Activated naive CD4-positive, alpha-beta T cell treated with anti-CD3 and anti-CD28 coated beads for 36 hours (primary cell): ENCODE measurements at regions not wholly inside any gene's neighbourhood (a gene's known extent, or its start where the extent isn't known, plus 50 kb on each side); places are given as distances from the start of the nearest gene placed in this dataset.

Experiments
- CTCF ChIA-PET: fragments of 350-600 bp; sonication (Branson Sonifier 250); formaldehyde crosslinking; loops from one replicate; lab custom pipeline; 2021; ENCODE audit warnings: antibody characterized with exemption; lab: Charles Lee
- DNase-seq: peaks from one replicate; pipeline ENCODE4 v3.0.0-alpha.2; 2020
- H3K27ac Mint-ChIP-seq: one replicate; pipeline ENCODE4 v1.8.0; 2021; ENCODE audit warnings: mild to moderate bottlenecking, mixed read lengths
- H3K27me3 Mint-ChIP-seq: one replicate; pipeline ENCODE4 v1.8.0; 2021; ENCODE audit warnings: low read depth, mixed read lengths
- H3K36me3 Mint-ChIP-seq: one replicate; pipeline ENCODE4 v1.8.0; 2021; ENCODE audit warnings: low read depth, mixed read lengths
- H3K4me1 Mint-ChIP-seq: one replicate; pipeline ENCODE4 v1.8.0; 2021; ENCODE audit warnings: low read depth, mixed read lengths
- H3K4me3 Mint-ChIP-seq: one replicate; pipeline ENCODE4 v1.8.0; 2021; ENCODE audit warnings: mild to moderate bottlenecking, moderate library complexity, mixed read lengths
- H3K9me3 Mint-ChIP-seq: one replicate; pipeline ENCODE4 v1.8.0; 2021; ENCODE audit warnings: mixed read lengths
- intact Hi-C: fragments of 100-400 bp; cut with micrococcal nuclease; formaldehyde crosslinking; loops from one replicate; pipeline ENCODE4 v1.15.1; 2023

DNA sequence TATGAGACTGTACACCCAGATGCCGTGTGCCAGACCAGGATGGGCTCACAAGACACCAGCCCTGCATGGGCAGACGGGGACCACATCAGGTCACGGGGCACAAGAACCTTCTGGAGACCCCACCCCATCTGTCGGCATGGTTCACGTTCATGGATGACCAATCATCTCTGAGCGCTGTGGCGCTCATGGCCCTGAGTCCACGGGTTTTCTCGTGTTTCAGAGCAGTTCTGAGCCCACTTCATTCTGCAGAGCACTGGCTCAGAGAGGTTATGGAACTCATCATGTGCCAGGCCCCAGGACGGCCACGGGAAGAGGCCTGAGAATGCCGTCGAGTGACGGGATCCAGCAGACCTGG lies 63.0 kb upstream of the PPARA start:
- intact Hi-C loops = no loop called here
- Mint-ChIP-seq H3K9me3 (no peaks in the 10 kb centered on the region), H3K4me3 (no peak overlapping the region), H3K36me3 (no peaks in the 10 kb centered on the region), H3K4me1 (peaks cover 5% of the 10 kb centered on the region), H3K27ac (no peak overlapping the region), H3K27me3 (no peaks in the 10 kb centered on the region)
- no peak for DNase-seq
- CTCF ChIA-PET = interaction anchor here (1.8 kb wide), 1 partner anchor 81 kb away, joined by 7 read pairs; no protein-coding TSS in a partner anchor

DNA sequence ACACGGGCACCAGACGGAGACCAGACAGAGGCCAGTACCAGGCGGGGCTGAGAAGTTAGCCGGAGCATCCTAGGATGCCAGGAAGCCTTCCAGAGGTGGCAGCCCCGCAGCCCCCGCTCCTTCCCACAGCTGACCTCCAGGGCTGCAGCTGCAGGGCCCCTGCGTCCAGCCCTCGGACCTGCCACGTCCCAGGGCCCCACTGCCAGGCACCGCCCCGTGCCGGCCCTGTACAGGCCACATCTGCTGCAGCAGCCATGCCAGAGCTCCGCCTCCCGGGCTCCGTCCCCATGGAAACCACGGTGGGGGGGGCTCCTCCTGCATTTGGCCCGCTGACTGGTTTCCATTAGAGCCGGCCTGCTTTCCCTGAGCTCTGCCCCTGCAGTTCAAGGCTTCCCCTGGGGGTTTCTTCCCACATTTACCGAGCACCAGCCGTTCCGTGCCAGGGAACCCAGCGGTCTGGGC lies 62.5 kb upstream of the PPARA start:
- H3K4me1 Mint-ChIP-seq = peaks cover 3% of the 10 kb centered on the region
- no peak overlapping the region for H3K27ac Mint-ChIP-seq
- H3K27me3 Mint-ChIP-seq = no peaks in the 10 kb centered on the region
- no peaks in the 10 kb centered on the region for H3K36me3 Mint-ChIP-seq
- CTCF ChIA-PET = interaction anchor here (1.8 kb wide), 1 partner anchor 82 kb away, joined by 7 read pairs; no protein-coding TSS in a partner anchor
- H3K4me3 Mint-ChIP-seq = no peak overlapping the region
- no peaks in the 10 kb centered on the region for H3K9me3 Mint-ChIP-seq
- intact Hi-C loops = no loop called here
- DNase-seq = no peak

DNA sequence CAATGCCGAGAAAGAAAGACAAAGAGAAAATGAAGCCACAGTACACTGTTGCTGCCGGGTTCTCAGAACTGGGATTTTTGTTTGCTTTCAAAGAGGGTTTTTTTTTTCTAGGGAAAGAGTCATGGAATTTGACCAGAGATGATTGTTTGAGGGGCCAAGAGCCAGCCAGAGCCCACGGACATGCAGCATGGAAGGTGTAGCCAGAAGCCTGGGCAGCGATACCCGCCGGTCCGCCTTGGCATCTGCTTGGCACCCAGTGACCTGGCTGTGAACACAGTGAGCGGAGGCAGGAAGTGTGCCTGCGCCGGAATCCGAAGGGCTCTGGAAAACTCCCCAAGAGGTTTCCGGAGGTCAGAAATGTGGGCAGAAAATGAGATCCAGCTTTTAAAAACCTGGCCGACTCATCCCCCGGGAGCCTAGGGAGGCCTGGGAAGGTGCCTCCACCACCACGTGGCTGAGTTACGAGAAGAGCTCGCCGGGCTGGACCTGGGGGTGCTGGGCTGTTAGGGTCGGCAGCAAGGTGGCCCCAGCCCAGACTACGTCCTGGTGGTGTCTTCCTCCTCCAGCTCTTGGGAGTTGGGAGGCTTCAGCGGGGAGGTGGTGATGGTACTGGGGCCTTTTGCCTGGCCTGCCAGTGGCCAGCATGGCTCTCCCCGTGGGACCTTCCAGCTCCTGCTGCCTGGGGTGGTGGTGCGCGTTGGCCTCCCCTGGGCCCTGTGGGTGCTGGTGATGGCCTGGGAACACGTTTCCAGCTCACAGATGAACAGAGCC lies 61.6 kb upstream of the PPARA start:
- CTCF ChIA-PET = interaction anchor here (0.6 to 1.8 kb wide), 2 partner anchors 83 to 304 kb away, joined by 3 to 7 read pairs; no protein-coding TSS in a partner anchor
- Mint-ChIP-seq H3K27ac (no peak overlapping the region), H3K4me3 (no peak overlapping the region), H3K4me1 (no peaks in the 10 kb centered on the region), H3K9me3 (no peaks in the 10 kb centered on the region), H3K36me3 (no peaks in the 10 kb centered on the region), H3K27me3 (no peaks in the 10 kb centered on the region)
- intact Hi-C loops = no loop called here
- DNase-seq = no peak

DNA sequence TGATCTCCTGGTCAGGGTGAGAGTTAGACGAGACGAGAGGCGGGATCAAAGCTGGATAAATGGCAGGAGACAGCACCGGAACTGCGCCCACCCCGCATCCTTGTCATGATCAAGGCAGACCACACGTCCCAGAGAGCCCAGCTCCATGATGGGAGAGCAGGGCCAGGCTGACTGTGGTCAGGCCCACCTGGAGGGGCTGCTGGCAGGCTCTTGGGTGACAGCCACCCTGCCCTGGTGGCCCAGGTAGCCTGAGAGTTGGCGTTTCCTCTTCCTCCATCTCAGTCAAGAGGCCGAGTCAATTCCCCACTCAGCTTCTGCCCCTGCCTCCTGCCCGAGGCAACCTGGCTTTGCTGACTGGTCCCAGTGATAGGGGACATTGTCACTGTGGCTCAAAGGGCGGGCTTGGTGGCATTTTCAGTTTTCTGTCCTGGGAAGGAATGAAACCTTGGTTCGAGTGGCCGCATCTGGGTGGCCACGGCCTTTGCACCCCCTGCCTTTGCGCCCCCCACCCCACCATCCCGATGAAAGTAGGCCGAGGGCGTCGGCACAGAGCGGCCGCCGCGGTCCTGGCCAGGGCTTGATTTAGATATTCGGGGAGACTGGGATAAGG lies 60.8 kb upstream of the PPARA start:
- Mint-ChIP-seq H3K27ac (no peak overlapping the region), H3K36me3 (no peaks in the 10 kb centered on the region), H3K4me3 (no peak overlapping the region), H3K9me3 (no peaks in the 10 kb centered on the region), H3K4me1 (no peaks in the 10 kb centered on the region), H3K27me3 (no peaks in the 10 kb centered on the region)
- no peak for DNase-seq
- intact Hi-C loops = no loop called here
- CTCF ChIA-PET = no interaction called here

DNA sequence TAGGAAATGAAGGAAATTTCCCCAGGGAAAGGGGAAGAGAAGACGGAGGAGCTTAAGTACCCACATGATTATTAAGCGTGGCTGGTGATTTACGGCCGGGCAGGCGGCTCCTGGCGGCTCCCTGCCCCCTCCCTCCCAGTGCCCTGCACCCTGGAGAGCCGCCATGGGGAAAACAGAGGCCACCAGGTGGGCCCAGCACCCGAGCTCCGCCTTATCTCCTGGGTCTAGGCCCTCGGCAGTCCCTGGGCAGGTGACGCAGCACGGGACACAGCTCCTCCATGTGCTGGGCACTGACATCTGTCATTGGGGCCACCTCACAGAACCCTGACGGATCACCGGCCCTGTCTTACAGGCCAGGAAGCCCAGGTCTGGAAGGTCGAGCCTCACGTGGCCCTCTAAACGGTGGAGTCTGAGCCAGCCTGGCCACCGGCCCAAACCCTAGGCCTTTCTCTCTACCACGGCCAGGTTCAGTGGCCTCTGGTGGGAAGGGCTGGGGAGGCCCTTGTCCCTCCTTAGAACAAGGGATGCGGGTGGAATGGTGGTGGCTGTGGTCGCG lies 60.2 kb upstream of the PPARA start:
- Mint-ChIP-seq H3K4me1 (no peaks in the 10 kb centered on the region), H3K27me3 (no peaks in the 10 kb centered on the region), H3K9me3 (no peaks in the 10 kb centered on the region), H3K4me3 (no peak overlapping the region), H3K36me3 (no peaks in the 10 kb centered on the region), H3K27ac (no peak overlapping the region)
- DNase-seq = no peak
- CTCF ChIA-PET = no interaction called here
- intact Hi-C loops = no loop called here

DNA sequence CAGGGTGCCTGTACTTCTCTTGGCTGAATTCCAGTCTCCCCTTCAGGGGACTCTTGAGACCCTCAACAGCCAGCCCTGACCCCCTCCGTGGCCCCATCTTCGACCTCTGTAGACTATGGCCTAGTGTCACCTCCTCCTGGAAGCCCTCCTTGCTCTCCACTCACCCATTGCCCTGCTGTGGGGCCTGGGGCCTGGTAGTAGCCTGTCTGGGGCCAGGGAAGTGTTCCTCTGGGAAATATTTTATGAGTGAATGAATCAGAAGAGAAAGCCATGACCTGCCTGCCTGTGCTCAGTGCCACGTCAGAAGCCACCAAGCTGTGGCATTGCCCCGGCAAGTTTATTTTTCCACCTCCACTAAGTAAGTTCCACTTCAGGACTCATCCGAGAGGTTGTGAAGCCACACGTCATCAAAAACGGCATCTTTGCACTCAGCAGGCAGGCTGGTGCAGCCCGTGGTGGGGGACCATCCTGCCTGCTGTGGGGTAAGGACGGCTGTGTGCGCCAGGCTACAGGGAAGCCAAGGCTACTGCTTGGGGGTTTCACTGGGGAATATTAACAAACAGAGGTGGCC lies 59.6 kb upstream of the PPARA start:
- Mint-ChIP-seq H3K27me3 (no peaks in the 10 kb centered on the region), H3K36me3 (no peaks in the 10 kb centered on the region), H3K4me3 (no peak overlapping the region), H3K27ac (no peak overlapping the region), H3K4me1 (no peaks in the 10 kb centered on the region), H3K9me3 (no peaks in the 10 kb centered on the region)
- no peak for DNase-seq
- intact Hi-C loops = no loop called here
- CTCF ChIA-PET = no interaction called here

DNA sequence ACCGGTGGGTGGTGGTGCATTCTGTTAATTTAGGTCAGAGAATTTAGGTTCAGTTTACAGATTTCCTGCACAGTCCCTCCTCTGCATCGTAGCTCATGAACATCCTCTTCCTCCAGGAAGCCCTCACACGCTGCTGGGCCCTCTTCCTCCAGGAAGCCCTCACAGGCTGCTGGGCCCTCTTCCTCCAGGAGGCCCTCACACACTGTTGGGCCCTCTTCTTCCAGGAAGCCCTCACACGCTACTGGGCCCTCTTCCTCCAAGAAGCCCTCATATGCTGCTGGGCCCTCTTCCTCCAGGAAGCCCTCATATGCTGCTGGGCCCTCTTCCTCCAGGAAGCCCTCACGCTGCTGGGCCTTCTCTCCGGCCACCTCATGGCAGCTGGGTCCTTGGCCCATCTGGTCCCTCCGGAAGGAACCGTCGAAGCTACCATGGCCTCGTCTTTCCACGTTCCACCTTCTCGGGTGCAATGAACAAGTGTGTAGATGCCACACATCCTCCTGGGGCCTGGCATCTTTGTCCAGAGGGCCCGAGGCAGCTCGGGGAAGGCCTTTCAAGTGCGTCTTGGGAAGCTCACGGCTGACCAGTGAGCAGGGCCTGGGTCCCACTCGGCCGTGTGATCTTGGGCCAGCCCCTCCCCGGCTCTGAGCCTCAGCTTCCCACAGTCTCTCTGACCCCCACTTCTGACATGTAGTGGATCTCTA lies 58.9 kb upstream of the PPARA start:
- Mint-ChIP-seq H3K36me3 (no peaks in the 10 kb centered on the region), H3K4me1 (no peaks in the 10 kb centered on the region), H3K4me3 (no peak overlapping the region), H3K27ac (no peak overlapping the region), H3K9me3 (no peaks in the 10 kb centered on the region), H3K27me3 (no peaks in the 10 kb centered on the region)
- no peak for DNase-seq
- intact Hi-C loops = no loop called here
- CTCF ChIA-PET = no interaction called here

DNA sequence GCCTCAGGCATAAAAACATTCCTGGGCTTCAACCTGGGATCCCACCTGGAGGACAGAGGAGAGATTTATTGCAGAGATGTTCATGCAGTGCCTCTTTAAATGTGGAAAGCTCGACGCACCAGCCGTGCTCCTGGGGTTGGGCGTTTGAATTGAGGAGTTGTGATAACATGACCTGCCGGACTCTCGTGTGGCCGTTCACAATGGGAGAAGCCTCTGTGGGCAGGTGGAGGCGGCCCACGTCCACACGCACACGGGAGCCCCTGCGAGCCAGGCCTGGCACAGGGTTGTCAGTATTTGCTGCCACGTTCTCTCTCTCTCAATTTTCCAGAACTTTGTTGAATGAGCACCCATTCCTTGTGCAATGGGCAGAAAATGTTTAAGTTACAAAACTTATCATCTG lies 58.3 kb upstream of the PPARA start:
- Mint-ChIP-seq H3K4me1 (no peaks in the 10 kb centered on the region), H3K4me3 (no peak overlapping the region), H3K27me3 (no peaks in the 10 kb centered on the region), H3K36me3 (no peaks in the 10 kb centered on the region), H3K9me3 (no peaks in the 10 kb centered on the region), H3K27ac (no peak overlapping the region)
- no peak for DNase-seq
- CTCF ChIA-PET = no interaction called here
- intact Hi-C loops = no loop called here

DNA sequence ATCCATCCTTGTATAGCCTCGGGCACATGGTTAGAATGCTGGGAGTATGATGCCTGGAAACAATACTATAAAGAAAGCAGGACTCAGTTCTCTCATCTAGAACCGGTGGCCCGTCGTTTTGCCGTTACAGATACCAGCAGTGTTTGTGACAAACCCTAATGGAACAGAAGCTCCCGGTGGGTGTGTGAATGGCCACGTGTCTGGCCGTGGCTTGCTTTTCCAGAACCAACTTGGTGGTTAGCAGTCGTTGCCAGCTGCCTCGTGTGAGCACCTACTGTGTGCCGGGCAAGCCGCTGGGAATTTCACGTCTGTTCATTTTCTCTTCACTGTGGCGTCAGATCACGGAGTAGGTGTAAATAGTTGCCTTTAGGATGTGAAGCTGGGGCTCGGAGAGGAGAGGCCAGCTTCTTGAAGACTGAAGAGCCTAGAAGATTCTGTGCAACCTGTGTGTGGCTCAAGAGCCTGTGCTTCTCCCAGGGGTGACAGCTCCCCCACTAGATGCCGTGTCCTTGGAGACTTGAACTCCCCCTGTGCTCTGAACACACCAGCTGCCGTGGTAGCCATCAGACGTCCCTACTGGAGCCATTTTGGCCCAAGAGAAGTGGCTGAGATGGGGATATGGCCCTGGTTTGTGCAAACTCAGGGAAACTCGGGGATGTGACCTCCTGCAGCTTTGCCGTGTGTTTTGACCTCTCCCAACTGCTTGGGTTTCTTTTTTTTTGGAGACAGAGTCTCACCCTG lies 57.5 kb upstream of the PPARA start:
- no peak overlapping the region for H3K27ac Mint-ChIP-seq
- H3K36me3 Mint-ChIP-seq = no peaks in the 10 kb centered on the region
- DNase-seq = no peak
- no peak overlapping the region for H3K4me3 Mint-ChIP-seq
- no peaks in the 10 kb centered on the region for H3K27me3 Mint-ChIP-seq
- H3K9me3 Mint-ChIP-seq = no peaks in the 10 kb centered on the region
- CTCF ChIA-PET = interaction anchor here (0.6 to 0.7 kb wide), 3 partner anchors 23 to 542 kb away, joined by 3 to 4 read pairs (median 3); no protein-coding TSS in a partner anchor
- H3K4me1 Mint-ChIP-seq = no peaks in the 10 kb centered on the region
- intact Hi-C loops = no loop called here

DNA sequence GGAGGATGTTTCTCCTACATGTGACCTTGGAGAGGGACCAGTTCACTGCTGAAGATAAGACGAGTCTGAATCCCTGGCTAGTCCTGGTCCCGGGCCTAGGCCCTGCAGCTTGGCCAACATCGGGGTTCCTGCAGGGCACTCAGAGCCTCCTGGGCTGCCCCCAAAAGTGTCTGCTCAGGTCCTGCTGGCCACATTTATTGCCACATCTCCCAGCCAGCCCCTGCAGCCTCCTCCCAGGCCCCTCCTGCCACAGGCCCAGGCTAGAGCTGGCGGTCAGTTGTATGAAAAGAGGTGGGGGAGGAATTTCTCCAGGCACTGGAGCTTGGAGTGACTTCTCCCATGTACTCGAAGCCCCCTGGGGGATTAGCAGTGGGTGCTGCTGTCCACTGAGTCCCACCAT lies 56.5 kb upstream of the PPARA start:
- Mint-ChIP-seq H3K27ac (no peak overlapping the region), H3K36me3 (no peaks in the 10 kb centered on the region), H3K4me3 (no peak overlapping the region), H3K4me1 (no peaks in the 10 kb centered on the region), H3K27me3 (no peaks in the 10 kb centered on the region), H3K9me3 (no peaks in the 10 kb centered on the region)
- CTCF ChIA-PET = no interaction called here
- intact Hi-C loops = no loop called here
- DNase-seq = no peak

DNA sequence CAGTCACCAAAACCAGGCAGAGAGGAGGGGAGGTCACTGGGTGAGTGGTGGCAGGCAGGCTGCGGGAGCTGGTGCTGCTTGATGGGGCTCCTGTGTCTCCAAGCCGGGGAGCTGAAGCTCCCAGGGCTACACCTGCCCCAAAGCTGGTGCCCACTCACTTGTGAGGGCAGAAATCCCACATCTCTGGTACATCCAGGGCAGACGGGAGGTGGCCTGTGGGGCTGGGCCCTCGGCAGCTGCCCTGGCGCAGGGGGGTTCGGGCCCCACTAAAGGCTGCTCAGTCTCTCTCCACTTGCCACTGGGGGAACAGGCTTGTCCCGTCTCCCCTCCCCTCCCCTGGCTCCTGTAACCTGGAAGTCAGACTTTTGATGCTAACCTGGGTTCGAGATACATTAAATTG lies 55.6 kb upstream of the PPARA start:
- H3K4me3 Mint-ChIP-seq = no peak overlapping the region
- no peak for DNase-seq
- H3K27ac Mint-ChIP-seq = no peak overlapping the region
- no peaks in the 10 kb centered on the region for H3K36me3 Mint-ChIP-seq
- H3K9me3 Mint-ChIP-seq = no peaks in the 10 kb centered on the region
- intact Hi-C loops = no loop called here
- H3K4me1 Mint-ChIP-seq = no peaks in the 10 kb centered on the region
- no peaks in the 10 kb centered on the region for H3K27me3 Mint-ChIP-seq
- CTCF ChIA-PET = no interaction called here

DNA sequence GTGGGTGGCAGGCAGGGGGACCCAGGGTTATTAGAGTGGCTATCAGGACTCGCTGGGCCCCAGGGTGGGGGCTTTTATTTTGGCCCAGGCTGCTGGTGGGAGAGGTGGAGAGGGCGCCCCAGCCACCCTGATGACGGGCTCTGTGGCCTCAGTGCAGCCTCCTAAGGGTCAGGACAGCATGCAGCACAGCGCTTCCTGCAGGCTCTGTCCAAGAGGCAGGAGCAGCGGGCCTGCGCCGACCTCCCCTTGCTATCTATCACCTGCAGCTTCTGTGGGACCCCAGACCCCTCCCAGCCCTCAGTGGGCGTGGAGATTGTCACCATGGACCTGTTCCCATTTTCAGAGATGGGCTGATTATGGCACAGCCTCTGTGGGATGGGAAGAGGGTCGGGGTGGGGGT lies 54.3 kb upstream of the PPARA start:
- H3K27me3 Mint-ChIP-seq = no peaks in the 10 kb centered on the region
- no peaks in the 10 kb centered on the region for H3K36me3 Mint-ChIP-seq
- H3K27ac Mint-ChIP-seq = no peak overlapping the region
- CTCF ChIA-PET = no interaction called here
- H3K4me1 Mint-ChIP-seq = no peaks in the 10 kb centered on the region
- H3K9me3 Mint-ChIP-seq = no peaks in the 10 kb centered on the region
- no peak overlapping the region for H3K4me3 Mint-ChIP-seq
- intact Hi-C loops = no loop called here
- no peak for DNase-seq
